ENCODE measurements at regions not wholly inside any gene's neighbourhood (a gene's known extent, or its start where the extent isn't known, plus 50 kb on each side); places are given as distances from the start of the nearest gene placed in this dataset.
A peak's percentile ranks its signal among the peaks of the same experiment; 100 is the strongest.

DNA sequence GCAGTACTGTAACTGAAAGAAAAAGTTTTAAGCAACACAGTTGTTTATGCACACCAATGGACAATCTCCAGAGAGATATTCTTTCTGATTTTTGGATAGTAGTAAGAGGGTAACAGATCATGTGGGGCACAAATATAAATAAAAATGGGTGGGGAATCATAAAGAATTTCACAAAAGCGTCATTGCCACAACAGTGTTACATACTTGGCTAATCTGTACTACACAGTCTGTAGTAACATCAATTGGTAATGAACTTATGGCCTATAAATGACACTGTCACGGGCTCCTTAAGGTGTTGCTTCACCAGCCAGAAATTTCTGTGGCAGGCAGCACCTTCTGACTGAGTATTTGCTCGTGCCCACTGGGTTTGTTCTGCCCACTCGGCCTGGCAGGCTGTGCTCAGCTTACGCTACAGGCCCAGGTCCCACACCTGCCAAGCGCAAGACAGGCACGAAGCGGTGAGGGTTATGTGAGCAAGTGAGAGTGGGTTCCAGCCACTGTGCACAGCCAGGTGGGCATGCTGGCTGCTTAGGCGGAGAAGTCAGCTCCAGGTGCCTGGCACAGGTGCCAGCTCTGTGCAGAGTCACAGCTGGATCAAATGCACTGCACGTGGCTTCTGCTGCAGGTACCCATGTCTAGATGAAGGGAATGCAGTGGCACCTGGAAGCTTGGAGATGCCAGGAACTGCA, 532.5 kb upstream of the SLC39A10 start:
- H3K4me3 ChIP-seq = no peak overlapping the region
- H3K4me1 ChIP-seq = no peaks in the 10 kb centered on the region
- no peaks in the 10 kb centered on the region for H3K9me3 ChIP-seq
- H3K27me3 ChIP-seq = no peaks in the 10 kb centered on the region
- DNase-seq (peak in 1 of 4 donors; percentile 50), ATAC-seq (no peak)
- H3K27ac ChIP-seq = no peak overlapping the region
- H3K36me3 ChIP-seq = no peaks in the 10 kb centered on the region
- TF ChIP-seq, protein P1, sequence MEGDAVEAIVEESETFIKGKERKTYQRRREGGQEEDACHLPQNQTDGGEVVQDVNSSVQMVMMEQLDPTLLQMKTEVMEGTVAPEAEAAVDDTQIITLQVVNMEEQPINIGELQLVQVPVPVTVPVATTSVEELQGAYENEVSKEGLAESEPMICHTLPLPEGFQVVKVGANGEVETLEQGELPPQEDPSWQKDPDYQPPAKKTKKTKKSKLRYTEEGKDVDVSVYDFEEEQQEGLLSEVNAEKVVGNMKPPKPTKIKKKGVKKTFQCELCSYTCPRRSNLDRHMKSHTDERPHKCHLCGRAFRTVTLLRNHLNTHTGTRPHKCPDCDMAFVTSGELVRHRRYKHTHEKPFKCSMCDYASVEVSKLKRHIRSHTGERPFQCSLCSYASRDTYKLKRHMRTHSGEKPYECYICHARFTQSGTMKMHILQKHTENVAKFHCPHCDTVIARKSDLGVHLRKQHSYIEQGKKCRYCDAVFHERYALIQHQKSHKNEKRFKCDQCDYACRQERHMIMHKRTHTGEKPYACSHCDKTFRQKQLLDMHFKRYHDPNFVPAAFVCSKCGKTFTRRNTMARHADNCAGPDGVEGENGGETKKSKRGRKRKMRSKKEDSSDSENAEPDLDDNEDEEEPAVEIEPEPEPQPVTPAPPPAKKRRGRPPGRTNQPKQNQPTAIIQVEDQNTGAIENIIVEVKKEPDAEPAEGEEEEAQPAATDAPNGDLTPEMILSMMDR (IDR thresholded peaks at IDR 0.05) = no peak
- intact Hi-C loops (cut with DNase I) = no loop called here

DNA sequence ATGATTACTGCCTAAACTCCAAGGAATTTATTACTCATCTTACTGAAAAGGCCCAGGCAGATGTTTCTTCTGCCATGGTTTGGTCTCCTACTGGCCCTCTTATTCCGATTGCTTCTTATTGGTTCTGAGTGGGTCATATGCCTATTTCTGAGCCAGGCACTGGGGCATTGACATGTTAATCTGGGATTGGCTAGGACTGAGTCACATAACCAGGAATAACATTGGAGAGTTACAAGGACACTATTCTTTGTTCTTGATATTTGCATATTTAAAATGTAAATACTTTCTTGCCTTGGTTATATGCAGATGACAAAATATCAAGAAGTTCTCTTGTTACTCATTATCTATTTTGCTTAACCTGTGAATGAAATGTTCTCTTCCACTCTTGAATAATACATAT, 534.4 kb upstream of the SLC39A10 start:
- Histone ChIP-seq H3K27me3 (no peaks in the 10 kb centered on the region), H3K4me3 (no peak overlapping the region), H3K4me1 (no peaks in the 10 kb centered on the region), H3K9me3 (no peaks in the 10 kb centered on the region), H3K36me3 (no peaks in the 10 kb centered on the region), H3K27ac (no peak overlapping the region)
- ATAC-seq = no peak
- no peak for DNase-seq
- TF ChIP-seq, protein P1 (IDR thresholded peaks at IDR 0.05) = no peak
- intact Hi-C loops (cut with DNase I) = no loop called here

DNA sequence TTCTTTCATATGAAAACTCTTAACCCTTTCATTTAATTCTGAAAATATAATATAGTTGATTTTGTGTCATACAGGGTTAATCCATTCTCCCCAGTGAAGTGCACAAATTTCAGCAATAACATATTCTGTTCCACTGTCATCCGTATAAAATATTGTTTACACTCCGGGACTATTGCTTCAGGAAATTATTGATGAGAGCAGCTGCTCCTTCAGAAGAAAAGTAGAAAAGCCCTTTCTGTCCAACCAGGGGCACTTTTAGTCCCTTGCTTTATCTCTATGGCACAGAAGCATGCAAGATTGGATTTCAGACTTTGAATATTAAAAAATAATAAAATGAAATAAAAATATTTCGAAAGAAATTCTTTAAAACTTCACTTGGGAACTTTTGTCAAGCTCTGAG, 535.7 kb upstream of the SLC39A10 start:
- ATAC-seq = no peak
- Histone ChIP-seq H3K36me3 (no peaks in the 10 kb centered on the region), H3K4me1 (no peaks in the 10 kb centered on the region), H3K27ac (no peak overlapping the region), H3K4me3 (no peak overlapping the region), H3K27me3 (no peaks in the 10 kb centered on the region), H3K9me3 (no peaks in the 10 kb centered on the region)
- no peak for DNase-seq
- intact Hi-C loops (cut with DNase I) = no loop called here
- TF ChIP-seq, protein P1 (IDR thresholded peaks at IDR 0.05) = no peak

DNA sequence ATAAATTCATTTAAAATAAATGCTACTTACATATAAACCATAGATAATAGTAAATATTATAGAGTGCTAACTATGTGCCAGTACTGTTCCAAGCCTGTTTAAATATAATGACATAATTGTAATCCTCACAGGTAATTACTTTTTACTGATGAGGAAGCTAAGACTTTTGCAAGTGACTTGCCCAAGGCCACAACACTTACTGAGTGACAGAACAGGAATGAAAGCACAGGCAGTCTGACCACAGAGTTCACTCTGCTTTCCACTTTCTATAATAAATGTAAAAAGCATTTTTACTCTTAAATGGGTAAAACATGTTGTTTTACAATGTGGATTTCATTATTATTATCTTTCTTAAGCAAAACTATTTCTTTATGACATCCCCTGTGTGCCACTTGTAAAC, 537.8 kb upstream of the SLC39A10 start:
- Histone ChIP-seq H3K9me3 (no peaks in the 10 kb centered on the region), H3K27ac (no peak overlapping the region), H3K36me3 (no peaks in the 10 kb centered on the region), H3K4me3 (no peak overlapping the region), H3K27me3 (no peaks in the 10 kb centered on the region), H3K4me1 (no peaks in the 10 kb centered on the region)
- ATAC-seq (no peak), DNase-seq (no peak)
- intact Hi-C loops (cut with DNase I) = no loop called here
- TF ChIP-seq, protein P1 (IDR thresholded peaks at IDR 0.05) = no peak

DNA sequence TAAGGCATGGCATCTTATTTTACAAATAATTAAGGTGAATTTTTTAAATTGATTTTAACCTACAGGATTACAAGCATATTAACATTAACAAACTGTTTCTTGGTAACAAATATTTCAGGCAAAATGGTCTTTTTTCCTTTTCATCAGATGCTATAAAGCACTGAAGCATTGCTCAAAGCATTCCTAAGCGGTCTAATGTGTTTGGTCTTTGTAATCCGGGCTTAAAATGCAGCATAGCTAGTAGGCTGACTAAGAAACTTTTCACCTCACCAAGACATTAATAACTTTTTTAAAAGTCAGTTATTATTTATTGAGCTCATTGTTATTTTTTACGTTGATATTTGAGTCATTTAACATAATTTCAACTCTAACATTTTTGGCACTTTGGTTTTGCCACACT, 538.8 kb upstream of the SLC39A10 start:
- no peak overlapping the region for H3K27ac ChIP-seq
- no peak overlapping the region for H3K4me3 ChIP-seq
- DNase-seq (no peak), ATAC-seq (no peak)
- no peaks in the 10 kb centered on the region for H3K4me1 ChIP-seq
- TF ChIP-seq, protein P1 (IDR thresholded peaks at IDR 0.05) = no peak
- H3K36me3 ChIP-seq = no peaks in the 10 kb centered on the region
- intact Hi-C loops (cut with DNase I) = no loop called here
- H3K9me3 ChIP-seq = peaks cover 0 to under 1% of the 10 kb centered on the region in 2 donors
- no peaks in the 10 kb centered on the region for H3K27me3 ChIP-seq

All from left lung (tissue), 4 donors.